Fibroblast of the aortic adventitia (primary cell): ENCODE measurements at regions not wholly inside any gene's neighbourhood (a gene's known extent, or its start where the extent isn't known, plus 50 kb on each side); places are given as distances from the start of the nearest gene placed in this dataset.
A peak's percentile ranks its signal among the peaks of the same experiment; 100 is the strongest.

Source experiments
- DNase-seq: peaks from one replicate; pipeline ENCODE4 v3.0.0-alpha.2; 2010; ENCODE audit warnings: low read depth
- H3K4me3 ChIP-seq: 2 replicates; pipeline ENCODE4 v1.5.1; 2011; ENCODE audit warnings: low read depth, mild to moderate bottlenecking, control low read depth, low read length, moderate library complexity
- CTCF ChIP-seq: IDR thresholded peaks from 2 replicates; pipeline ENCODE4 v1.5.1; 2011; ENCODE audit warnings: mild to moderate bottlenecking, low read length, control low read depth, inconsistent platforms; ENCODE audit not compliant: insufficient read depth

- no peak for DNase-seq
- no peak overlapping the region for H3K4me3 ChIP-seq
- no peak for TF ChIP-seq CTCF
Measured at GRCh38 chr15:60091911-60092310, 87.8 kb downstream of the FOXB1 start.

- DNase-seq, result no peak
- TF ChIP-seq CTCF, result no peak
Measured at GRCh38 chr15:60093273-60094067, 89.4 kb downstream of the FOXB1 start.

GRCh38 chr15:60095711-60096110, 91.6 kb downstream of the FOXB1 start:
- TF ChIP-seq CTCF, result no peak
- no peak overlapping the region for H3K4me3 ChIP-seq
- peak; percentile 47 for DNase-seq

More at GRCh38 chr15:60093273-60094067, 89.4 kb downstream of the FOXB1 start:
- H3K4me3 ChIP-seq, result no peak overlapping the region

GRCh38 chr15:60096157-60096556, 92.0 kb downstream of the FOXB1 start:
- no peak overlapping the region for H3K4me3 ChIP-seq
- TF ChIP-seq CTCF, result no peak
- DNase-seq, result no peak

- no peak for TF ChIP-seq CTCF
Measured at GRCh38 chr15:60101416-60101815, 97.3 kb downstream of the FOXB1 start.

GRCh38 chr15:60102748-60103147, 98.6 kb downstream of the FOXB1 start:
- DNase-seq, result no peak
- no peak for TF ChIP-seq CTCF
- no peak overlapping the region for H3K4me3 ChIP-seq

More at GRCh38 chr15:60101416-60101815, 97.3 kb downstream of the FOXB1 start:
- no peak overlapping the region for H3K4me3 ChIP-seq
- no peak for DNase-seq

- H3K4me3 ChIP-seq, result no peak overlapping the region
- DNase-seq, result no peak
- TF ChIP-seq CTCF, result no peak
Measured at GRCh38 chr15:60110909-60111308, 106.8 kb downstream of the FOXB1 start.
